GM12891 (cell line): ENCODE measurements at regions not wholly inside any gene's neighbourhood (a gene's known extent, or its start where the extent isn't known, plus 50 kb on each side); places are given as distances from the start of the nearest gene placed in this dataset.

Experiments
- DNase-seq: peaks from one replicate; pipeline ENCODE4 v3.0.0; 2011; ENCODE audit warnings: low spot score; ENCODE audit not compliant: insufficient read length
- FAIRE-seq: peaks from 2 replicates; lab custom pipeline; 2011; peaks lifted over from hg19 to GRCh38; lab: Jason Lieb, UNC
- PAX5 ChIP-seq: IDR thresholded peaks from 2 replicates; pipeline ENCODE4 v1.6.1; 2011; ENCODE audit warnings: low read length, moderate library complexity, mild to moderate bottlenecking; ENCODE audit not compliant: insufficient read depth, severe bottlenecking
- POLR2A ChIP-seq: IDR thresholded peaks from 2 replicates; pipeline ENCODE4 v1.6.1; 2011; ENCODE audit warnings: low read depth, low read length, control low read depth
- POLR2AphosphoS5 ChIP-seq: IDR thresholded peaks from 2 replicates; pipeline ENCODE4 v1.6.1; 2011; ENCODE audit warnings: low read depth, low read length, control low read depth
- POU2F2 ChIP-seq: IDR thresholded peaks from 2 replicates; pipeline ENCODE4 v1.6.1; 2011; ENCODE audit warnings: low read depth, mild to moderate bottlenecking, control low read depth, low read length, moderate library complexity
- SPI1 ChIP-seq: IDR thresholded peaks from 2 replicates; pipeline ENCODE4 v1.6.1; 2011; ENCODE audit warnings: low read depth, low read length, control low read depth
- TAF1 ChIP-seq: IDR thresholded peaks from 2 replicates; pipeline ENCODE4 v1.6.1; 2011; ENCODE audit warnings: low read depth, low read length, control low read depth

DNA sequence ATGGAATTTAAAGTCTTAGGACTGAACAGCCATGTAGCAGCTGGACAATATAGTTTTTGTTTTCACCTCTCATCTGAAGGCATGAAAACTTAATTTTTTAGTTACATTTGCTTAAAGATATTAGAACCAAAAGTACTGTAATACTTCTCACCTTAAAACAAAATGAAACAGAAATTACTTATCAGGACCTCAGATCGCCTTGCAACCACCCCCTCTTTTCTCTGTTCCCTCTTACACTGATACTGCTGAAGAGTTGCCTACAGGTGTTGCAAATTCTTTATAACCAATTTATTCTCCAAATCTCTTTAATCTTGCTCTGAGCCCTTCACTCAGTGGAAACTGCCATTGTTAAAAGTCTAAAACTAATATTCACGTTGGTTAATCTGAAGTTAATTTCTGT is 145.0 kb downstream of the SPCS3 start:
- FAIRE-seq (no peak), DNase-seq (peak; percentile 19)
- no peak for TF ChIP-seq PAX5
- TF ChIP-seq SPI1 = peak; percentile 87

DNA sequence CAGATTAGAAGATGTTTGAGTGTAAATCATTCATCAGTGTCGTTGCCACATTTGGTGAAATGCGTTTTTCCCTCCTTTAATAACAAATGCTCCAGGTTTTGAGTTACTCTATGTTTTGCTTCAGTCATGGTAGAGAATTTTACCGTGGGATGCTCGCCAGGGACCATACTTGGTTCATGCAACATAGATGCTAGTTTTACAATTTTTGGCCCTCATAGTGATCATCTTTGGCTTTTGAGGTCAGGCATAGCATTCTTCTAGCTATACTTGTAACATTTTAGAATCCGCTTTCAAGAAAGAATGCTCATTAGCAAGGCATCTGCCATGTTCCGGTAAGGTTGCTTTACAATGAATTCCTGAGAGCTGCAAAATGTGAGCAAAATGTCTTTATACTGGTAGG is 147.2 kb downstream of the SPCS3 start:
- FAIRE-seq = no peak
- no peak for DNase-seq
- no peak for TF ChIP-seq POLR2AphosphoS5
- TF ChIP-seq TAF1 = no peak
- no peak for TF ChIP-seq SPI1
- TF ChIP-seq PAX5 = no peak
- no peak for TF ChIP-seq POLR2A
- no peak for TF ChIP-seq POU2F2

DNA sequence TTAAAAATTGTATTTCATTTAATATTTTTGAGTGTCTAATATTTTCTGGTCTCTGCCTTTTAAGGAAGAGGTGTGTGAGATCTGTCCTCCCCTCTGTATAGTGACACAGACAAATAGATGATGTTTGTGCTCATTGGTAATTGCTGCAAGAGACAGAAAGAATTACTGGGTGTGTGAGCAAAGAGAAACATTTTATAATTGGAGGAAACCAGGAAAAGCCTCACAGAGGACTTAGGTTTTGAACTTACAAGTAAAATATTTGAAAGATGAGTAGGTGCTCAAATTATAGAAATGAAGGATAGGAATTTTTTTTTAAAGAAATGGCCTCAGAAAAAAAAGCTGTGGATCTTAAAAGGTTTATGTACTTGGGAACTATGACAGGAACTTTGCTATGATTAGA is 149.8 kb downstream of the SPCS3 start:
- FAIRE-seq (no peak), DNase-seq (no peak)
- TF ChIP-seq PAX5 (no peak), POLR2AphosphoS5 (no peak), TAF1 (no peak), POU2F2 (no peak), POLR2A (no peak), SPI1 (no peak)

DNA sequence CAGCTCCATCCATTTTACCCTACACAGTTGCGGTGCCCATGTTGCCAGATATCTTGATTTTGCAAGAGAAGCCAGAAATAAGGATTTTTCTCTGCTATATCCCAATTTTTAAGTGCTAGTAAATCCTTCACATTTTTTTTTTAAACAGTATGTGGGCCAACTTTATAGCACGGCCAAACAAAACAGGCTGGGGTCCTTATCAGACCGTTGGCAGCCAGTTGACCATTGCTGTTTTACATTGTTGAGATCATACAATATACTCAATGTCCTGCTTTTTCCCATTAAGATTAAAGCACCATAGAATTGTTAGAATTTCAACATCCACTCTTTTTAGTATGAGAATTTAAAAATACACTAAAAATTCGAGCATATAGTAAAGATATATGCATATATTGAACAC is 150.9 kb downstream of the SPCS3 start:
- DNase-seq (no peak), FAIRE-seq (no peak)

DNA sequence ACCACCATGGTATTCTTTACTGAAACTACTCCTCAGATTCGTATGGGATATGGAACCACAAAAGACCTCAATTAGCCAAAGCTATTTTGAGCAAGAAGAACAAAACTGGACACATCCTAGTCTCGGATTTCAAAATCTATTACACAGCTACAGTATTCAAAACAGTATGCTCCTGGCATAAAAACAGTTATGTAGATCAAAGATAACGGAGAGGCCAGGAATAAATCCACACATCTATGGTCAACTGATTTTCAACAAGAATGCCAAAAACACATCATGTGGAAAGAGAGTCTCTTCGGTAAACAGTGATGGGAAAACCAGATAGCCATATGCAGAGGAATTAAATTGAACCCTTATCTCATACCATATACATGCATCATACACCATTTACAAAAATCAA is 155.3 kb downstream of the SPCS3 start:
- TF ChIP-seq POU2F2 (no peak), POLR2AphosphoS5 (no peak), POLR2A (no peak), PAX5 (no peak), SPI1 (no peak), TAF1 (no peak)

More for the DNA sequence above, 150.9 kb downstream of the SPCS3 start:
- TF ChIP-seq TAF1 = no peak
- TF ChIP-seq POLR2A = no peak
- no peak for TF ChIP-seq PAX5
- TF ChIP-seq POLR2AphosphoS5 = no peak
- TF ChIP-seq SPI1 = no peak
- TF ChIP-seq POU2F2 = no peak

DNA sequence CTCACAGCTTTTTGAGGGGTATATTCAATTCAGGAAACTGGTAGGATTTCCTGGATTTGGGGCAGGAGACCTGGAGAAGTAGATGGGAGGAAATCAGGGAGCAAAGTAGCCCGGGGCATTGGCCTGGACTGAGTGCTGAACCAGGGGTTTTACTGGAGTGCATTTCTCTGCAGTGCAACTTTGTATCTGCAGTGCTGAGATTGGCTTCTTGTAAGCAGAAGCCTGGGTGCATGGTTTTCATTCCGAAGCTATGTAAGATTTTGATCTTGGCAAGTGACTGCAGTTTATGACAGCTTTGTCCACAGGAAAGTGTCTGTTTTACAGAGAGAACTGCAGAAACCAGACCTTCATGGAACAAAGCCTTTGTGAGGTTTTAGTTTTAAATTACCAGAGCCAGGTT is 158.3 kb downstream of the SPCS3 start:
- TF ChIP-seq POLR2A (no peak), TAF1 (no peak), POU2F2 (no peak), POLR2AphosphoS5 (no peak), SPI1 (no peak), PAX5 (no peak)
- no peak for FAIRE-seq
- no peak for DNase-seq

More for the DNA sequence above, 155.3 kb downstream of the SPCS3 start:
- FAIRE-seq = no peak
- no peak for DNase-seq

DNA sequence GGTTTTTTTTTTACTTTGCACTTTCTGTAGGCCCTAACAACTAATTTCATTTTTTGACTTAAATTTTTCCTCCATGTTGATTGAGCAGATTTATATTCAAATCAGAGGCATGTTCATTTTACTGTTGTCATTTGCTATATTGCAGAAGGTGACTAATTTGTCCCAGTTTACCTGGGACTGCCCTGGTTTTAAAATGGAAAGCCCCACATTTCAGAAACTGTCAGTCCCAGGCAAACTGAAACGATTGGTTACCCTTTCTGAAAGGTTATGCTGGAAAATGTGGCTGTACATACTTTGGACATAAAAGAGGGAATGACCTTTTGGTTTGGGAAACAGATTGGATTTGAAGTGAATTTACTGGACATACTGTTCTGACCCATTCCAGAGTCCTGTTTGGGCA is 160.0 kb downstream of the SPCS3 start:
- TF ChIP-seq SPI1 = no peak
- TF ChIP-seq POLR2AphosphoS5 = no peak
- no peak for TF ChIP-seq POLR2A
- TF ChIP-seq PAX5 = no peak
- no peak for TF ChIP-seq POU2F2
- no peak for TF ChIP-seq TAF1
- no peak for DNase-seq
- no peak for FAIRE-seq

DNA sequence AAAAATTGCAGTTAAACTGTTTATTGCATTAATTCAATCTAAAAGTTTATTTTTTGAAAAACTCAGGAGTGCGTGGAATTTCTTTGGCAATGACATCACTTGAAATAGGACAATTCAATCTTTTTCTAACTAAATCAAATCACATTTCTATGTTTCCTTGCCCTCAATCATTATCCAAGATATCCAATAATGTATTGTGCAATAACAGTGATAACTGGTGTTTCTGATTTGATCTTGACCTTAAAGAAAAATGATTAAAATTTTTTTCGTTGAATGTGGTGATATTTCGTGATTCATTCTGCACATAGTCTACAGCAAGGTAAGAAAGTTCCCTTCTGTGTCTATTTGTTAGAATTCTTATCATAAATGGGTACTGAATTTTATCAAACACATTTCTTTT is 163.2 kb downstream of the SPCS3 start:
- TF ChIP-seq POLR2A (no peak), SPI1 (no peak), PAX5 (no peak), TAF1 (no peak), POLR2AphosphoS5 (no peak), POU2F2 (no peak)
- FAIRE-seq = no peak

DNA sequence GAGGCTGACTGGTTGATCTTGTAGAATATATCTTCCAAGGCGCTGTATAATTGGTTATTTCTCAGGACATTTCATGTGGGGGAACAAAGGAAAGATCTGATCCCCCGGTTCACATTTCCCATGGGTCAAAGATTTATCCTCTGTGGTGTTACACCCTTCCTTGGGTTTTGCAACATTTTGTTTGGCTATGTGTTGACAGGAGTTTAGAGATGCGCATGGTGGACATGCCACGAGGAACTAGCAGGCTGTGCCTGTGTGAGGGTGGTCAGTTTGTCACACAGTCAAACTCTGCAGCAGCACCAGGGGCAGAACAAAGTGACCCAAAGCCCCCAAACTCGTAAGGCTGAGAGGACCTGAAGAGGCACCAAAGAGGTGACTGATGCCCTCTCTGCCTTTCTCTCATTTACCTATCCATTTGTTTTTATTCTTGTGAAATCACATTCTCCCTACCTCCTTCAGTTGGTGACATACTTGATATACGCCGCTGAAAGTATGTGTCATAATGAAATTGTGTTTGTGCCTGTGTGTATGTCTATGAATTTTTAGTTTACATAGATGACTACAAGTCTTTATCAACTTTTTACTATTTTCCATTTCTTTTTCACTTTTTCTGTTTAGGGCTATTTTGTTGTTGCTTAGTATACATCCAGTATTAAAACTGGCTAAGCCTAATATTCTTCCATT is 164.7 kb downstream of the SPCS3 start:
- no peak for FAIRE-seq
- TF ChIP-seq TAF1 = no peak
- no peak for TF ChIP-seq POU2F2
- TF ChIP-seq POLR2A = no peak
- no peak for TF ChIP-seq SPI1
- no peak for TF ChIP-seq PAX5
- no peak for TF ChIP-seq POLR2AphosphoS5
- no peak for DNase-seq

More for the DNA sequence above, 163.2 kb downstream of the SPCS3 start:
- no peak for DNase-seq

DNA sequence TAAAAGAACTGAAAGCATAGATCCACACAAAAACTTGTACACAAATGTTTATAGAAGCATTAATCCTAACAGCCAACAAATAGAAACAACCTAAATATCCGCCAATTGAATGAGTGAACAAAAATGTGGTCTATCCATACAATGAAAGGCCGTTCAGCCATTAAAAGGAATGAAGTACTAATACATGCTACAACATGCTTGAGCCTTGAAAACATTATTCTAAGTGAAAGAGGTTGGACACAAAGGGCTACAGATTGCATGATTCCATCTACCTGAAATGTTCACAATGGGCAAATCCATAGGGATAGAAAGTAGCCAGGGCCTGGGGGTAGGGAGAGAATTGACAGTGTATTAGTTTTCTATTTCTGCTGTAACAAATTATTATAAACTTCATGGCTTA is 169.2 kb downstream of the SPCS3 start:
- FAIRE-seq (no peak), DNase-seq (no peak)
- TF ChIP-seq POLR2AphosphoS5 (no peak), TAF1 (no peak), SPI1 (no peak), PAX5 (no peak), POLR2A (no peak), POU2F2 (no peak)
